Activated T-cell treated with anti-CD3 and anti-CD28 coated beads for 4 hours (primary cell): ENCODE measurements at regions not wholly inside any gene's neighbourhood (a gene's known extent, or its start where the extent isn't known, plus 50 kb on each side); places are given as distances from the start of the nearest gene placed in this dataset.

Experiments used
- DNase-seq: peaks from one replicate; pipeline ENCODE4 v3.0.0-alpha.2; 2020

- no peak for DNase-seq
Measured at GRCh38 chr5:152269533-152269932, 135.5 kb downstream of the NMUR2 start.

GRCh38 chr5:152264645-152265254 lies 140.3 kb downstream of the NMUR2 start:
- no peak for DNase-seq

DNA sequence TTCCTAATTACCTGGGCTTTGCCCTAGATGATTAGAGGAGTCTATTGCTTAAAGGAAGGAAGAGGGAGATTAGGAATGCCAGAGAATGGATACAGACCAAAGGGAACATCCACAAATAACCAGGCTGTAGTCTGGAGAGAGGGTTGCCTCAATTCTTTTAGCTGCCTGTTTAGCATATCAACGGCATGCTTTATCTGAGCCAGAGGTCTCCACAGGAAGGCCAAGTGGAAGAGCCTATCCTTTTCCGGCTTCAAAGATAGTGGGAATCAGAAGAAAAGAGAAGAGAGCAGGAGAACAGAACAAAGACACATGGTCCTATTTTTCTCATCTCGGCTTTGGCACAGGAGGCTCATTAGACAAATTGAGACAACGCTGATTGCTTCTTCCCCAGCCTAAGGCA lies 142.4 kb downstream of the NMUR2 start:
- DNase-seq = no peak

- no peak for DNase-seq
Measured at GRCh38 chr5:152260940-152261339, 144.1 kb downstream of the NMUR2 start.

DNA sequence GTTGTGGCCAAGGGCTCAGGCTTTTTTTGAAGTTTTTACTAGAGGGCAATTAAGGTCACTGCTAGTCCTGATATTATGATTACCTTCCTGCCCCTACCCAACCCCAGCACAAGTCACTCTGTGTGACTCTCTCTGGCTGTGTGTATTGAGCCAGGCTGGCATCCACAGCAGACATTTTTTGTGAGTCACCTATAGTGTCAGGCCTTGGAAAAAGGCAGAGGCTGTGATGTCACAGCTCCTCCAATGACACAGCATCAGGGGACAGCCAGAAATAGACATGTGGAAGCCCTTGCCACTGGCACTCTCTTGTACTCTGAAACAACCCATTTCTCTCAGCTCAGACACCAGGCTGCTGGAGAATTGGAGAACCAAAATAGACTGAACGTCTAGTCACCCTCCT lies 145.4 kb downstream of the NMUR2 start:
- DNase-seq = no peak

- DNase-seq = no peak
Measured at GRCh38 chr5:152256580-152256979, 148.5 kb downstream of the NMUR2 start.

DNA sequence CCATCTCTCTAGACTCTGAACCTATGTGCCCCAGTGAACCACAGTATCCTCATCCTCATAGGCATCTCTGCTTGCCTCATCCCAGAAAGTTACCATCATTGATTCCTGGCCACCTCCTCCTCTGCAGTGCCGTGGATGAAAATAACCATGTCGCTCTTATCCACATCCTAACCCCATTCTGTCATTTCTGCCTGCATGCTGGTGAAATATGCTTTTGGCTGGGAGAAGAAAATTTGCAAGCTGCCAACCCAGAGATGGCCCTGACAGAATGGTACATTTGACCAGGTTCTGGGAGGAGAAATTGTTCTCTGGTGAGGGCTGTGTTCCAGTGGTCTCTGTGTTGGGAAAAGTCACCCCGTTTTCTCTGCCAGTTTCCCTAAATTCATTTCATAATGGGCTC lies 149.7 kb downstream of the NMUR2 start:
- DNase-seq = no peak

GRCh38 chr5:152247850-152248385 lies 157.2 kb downstream of the NMUR2 start:
- no peak for DNase-seq

DNA sequence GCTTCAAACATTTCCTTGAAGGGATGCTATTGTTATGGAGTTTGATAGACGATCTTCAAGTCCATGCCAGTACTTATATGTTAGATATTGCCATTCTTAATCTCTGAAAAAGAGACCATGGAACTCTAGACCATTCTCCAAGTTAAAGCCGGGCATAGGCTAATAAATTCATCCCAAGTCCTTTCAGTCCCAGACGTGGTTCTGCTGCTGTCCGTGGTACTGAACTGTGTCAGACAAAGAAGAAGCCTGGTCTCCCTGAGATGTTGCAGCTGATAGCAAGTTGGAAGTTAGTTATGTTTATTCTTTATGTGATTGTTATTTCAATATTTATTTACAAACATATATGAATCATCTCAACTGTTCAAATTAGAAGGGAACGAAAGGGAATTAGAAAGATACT lies 158.7 kb downstream of the NMUR2 start:
- DNase-seq = no peak

DNA sequence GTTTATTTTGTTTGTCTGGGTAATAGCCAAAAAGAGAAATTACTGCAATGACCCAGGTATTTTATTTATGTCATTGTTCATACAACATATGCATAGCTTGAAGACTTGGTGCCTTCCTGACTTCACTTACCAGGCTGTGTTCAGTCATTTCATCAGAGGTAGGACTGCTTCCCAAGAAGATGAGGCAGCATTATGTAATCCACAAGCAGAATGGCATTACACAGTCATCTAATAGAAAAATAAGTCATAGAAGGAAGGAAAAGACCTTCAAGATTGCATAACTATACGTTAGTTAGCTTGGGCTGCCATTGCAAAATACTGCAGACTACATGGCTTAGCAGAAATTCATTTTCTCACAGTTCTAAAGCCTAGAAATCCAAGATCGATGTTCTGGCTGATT lies 167.5 kb downstream of the NMUR2 start:
- no peak for DNase-seq

DNA sequence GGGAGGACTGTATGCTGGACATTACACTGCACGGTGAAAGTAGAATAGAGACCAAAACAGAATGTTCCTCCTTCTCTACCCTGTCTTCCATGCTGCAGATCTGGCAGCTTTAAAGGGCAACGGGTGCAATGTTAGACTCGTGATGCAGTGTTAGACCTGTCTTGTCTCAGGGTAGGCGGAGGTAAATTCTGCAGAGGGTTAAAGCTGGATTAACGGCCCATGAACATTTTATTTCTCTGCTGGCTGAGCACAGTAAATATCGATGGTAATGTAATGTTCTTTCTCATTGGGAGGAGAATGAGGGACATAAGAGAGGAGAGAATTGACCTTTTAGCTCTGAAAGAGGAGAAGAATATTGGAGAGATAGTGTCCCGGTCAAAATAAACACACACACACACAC lies 178.9 kb downstream of the NMUR2 start:
- no peak for DNase-seq

DNA sequence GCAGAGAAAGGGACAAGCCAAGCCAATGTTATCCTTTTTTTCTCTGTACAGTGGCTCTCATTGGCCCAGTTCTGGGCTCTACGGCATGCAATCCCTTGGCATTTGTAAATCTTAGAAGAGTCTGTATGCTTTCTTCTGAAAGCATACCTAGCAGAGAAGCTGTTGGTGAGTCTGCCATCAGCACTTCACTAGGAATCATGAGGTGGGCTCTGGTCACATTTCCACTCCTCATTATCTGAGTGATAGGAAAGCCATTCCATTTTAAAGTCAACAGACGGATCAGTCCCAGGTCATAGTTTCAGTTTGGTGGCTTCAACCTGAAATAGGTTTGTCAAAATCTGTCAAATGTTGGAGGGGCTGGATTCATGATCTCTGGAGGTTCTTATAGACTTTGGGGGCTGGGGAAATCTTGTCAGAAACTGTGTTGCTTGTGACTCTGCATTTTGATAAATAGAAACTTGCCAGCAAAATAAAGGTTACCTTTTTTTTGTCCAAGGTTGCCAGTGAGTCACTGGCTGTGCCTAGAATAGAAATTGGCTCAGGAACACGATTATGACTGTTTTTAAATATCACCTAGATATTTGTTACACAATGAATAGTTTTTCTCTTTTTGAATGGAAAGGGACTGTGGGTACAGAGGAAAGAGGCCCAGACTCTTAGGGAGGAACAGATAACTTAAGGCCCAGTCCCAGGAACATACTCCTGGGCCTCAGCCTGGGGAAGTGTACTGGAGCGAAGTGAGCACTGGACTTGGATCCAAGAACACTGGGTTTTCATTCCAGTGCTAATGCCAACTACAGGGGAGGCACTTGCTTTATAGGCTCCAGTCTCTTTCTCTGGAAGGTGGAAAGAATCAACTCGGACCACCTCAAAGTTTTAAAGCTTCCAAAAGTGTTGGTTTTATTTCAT lies 183.1 kb downstream of the NMUR2 start:
- no peak for DNase-seq

GRCh38 chr5:152218694-152219093 lies 186.4 kb downstream of the NMUR2 start:
- no peak for DNase-seq

DNA sequence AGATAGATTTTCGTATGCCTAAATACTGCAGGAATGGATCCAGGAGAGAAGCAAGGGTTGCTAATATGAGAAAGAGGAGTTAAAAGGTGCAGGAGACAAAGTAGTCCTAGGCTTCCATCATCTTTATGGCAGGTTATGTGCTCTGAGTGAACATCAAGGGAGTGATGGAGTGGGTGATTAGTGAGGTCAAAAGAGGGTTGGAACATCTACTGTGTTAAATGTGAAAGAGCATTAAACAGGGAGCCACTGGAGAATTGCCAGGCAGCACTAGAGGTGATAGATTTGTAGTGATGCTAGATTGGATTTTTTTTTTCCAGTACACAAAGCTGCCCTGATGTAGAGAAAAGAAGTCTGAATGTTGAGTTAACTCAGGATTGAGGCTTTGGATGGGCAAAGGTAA lies 199.3 kb downstream of the NMUR2 start:
- DNase-seq = no peak

GRCh38 chr5:152202321-152202720 lies 202.8 kb downstream of the NMUR2 start:
- DNase-seq = no peak

DNA sequence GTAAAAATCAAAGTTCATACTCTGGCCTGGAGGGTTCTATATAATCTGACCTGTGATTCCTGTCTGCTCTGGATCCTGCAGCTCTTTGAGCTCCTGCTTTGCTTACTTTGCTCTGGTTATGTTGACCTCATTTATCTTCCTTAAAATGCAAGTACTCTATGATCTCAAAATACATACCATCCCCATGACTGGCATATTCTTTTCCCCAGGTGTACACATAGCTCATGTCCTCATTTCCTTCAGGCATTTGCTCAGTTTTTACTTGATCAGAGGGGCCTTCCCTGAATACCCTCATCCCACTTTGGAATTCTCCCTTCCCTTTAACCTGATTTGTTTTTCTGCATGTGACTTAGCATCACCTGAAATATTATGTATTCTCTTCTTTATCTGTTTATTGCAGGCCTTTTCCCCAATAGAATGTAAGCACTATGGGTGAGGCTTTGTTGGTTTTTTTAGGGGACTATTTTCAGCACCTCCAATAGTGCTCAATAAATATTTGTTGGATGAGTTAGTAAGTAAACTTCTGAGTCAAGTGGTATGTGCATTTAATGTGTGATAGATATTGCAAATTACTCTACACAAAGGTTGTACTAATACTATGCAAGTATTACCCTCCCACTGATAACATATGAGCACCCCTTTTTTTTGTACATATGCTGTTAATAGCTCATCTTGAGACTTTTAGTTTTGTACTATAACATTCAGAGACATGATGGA lies 211.5 kb downstream of the NMUR2 start:
- DNase-seq = no peak

DNA sequence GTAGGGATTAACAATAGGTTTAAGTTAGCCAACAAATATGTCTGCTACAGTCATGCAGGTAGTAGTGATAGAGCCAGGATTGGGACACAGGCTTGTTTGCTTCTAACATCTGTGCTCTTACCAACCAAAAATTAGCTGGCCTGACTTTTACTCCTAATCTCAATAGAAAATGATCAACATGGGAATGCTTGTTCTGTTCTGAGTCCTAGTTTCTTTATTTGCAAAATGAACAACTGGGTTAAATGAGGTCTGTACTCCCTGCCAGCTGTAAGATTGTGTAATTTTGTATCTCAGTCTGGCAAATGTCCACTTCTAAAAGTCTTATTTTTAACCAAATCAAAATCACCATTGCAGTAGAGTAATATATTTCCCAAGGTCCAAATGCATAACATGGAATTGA lies 216.8 kb downstream of the NMUR2 start:
- no peak for DNase-seq

DNA sequence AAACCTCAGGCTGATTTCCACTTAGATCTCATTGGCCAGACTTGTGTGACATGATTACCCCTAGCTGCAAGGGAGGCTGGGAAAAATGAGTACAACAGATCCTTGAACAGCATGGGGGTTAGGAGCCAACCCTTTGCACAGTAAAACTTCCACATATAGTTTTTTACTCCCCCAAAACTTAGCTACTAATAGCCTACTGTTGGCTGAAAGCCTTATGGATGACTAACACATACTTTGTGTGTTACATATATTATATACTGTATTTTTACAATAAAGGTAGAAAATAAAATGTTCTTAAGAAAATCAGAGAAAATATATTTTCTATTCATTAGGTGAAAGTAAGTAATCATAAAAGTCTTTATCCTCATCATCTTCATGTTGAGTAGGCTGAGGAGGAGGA lies 217.4 kb downstream of the NMUR2 start:
- DNase-seq = no peak

DNA sequence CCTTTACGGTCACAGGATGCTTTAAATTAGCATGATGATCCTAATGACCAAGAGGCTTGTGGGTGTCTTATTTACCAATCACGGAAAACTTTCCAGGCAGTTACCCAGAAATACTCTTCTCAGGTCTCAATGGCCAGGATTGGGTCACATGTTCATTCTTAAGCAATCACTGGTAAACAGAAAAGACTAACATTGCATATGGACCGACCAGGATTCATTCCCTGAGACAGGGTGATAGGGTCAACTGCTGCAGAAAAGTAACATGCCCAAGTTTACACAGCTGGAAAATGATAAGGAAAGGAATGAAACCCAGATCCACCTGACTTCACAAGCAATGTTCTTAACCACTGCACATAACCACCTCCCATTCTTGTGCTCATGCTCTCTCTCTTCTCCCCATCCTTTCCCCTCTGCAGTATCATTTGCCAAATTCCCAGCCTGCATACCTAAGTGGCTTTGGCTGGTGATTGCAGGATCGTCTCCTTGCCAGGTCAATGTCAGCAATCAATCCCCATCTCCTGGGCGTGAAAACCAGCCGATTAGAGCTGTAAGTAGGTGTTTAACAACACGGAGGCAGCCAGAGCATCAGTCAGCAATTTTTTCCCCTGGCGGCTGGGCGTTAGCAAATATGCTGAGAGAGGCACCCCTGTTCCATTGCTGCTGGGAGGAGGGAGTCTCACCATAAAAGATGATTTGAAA lies 219.4 kb downstream of the NMUR2 start:
- DNase-seq = no peak

- DNase-seq = no peak
Measured at GRCh38 chr5:152184266-152184665, 220.8 kb downstream of the NMUR2 start.

DNA sequence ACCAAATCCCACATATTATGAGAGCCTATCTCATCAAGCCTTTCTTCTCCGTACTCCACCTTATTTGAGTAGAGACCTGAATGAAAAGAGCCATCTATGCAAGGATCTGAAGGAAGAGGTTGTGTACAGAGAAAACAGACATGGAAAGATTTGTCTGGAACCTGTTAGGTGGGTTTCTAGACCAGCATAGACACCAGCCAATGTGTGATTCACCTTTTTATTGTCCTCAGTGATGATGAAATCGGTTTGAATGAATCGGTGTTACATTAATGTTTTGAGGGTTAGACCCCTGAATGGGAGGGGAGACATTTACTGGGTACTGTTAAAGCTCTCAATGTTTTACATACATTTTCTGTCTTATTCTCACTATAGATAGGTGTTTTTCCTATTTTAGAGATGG lies 223.6 kb downstream of the NMUR2 start:
- DNase-seq = no peak

DNA sequence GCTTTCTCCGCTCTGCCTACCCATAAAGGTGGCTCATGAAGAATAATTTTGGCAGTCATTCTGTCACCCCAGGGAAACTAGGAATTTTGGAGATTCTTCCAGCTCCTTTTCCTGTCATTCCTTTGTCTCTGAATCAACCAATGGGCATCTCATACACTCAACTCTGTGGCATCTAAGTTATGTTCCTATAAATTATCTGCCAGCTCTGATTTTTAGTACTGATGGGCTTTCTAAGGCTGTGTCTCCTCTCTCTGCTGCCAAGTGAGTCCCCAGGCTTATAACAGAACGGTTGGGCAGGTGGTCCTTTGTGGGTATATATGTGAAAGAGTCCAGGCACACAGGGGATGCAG lies 226.8 kb downstream of the NMUR2 start:
- DNase-seq = no peak
